Natural killer cell (primary cell): ENCODE measurements at regions not wholly inside any gene's neighbourhood (a gene's known extent, or its start where the extent isn't known, plus 50 kb on each side); places are given as distances from the start of the nearest gene placed in this dataset.

Experiments
- ATAC-seq, 3 donors: fragments of 150-1000 bp in 2 of 3; fragments of 200-7000 bp in 1 of 3; cut with Tn5 transposase; 1 replicate in 1 of 3; 2 replicates in 2 of 3; pipeline ENCODE4 v1.10.0; 2021; ENCODE audit warnings: mild to moderate bottlenecking in 2 of 3, moderate library complexity in 2 of 3
- DNase-seq, 2 donors: peaks; one replicate each; pipeline versions ENCODE4 v3.0.0 to v3.0.0-alpha.2; 2013 to 2021; ENCODE audit warnings: mixed read lengths in 1 of 2
- H3K27ac ChIP-seq: one replicate; pipeline ENCODE4 v1.5.1; 2013; ENCODE audit warnings: mild to moderate bottlenecking, low read length
- H3K27me3 ChIP-seq: one replicate; pipeline ENCODE4 v1.6.1; 2013; ENCODE audit warnings: low read length; ENCODE audit not compliant: control insufficient read depth, insufficient read depth
- H3K36me3 ChIP-seq: one replicate; pipeline ENCODE4 v1.6.1; 2013; ENCODE audit warnings: low read length; ENCODE audit not compliant: control insufficient read depth, insufficient read depth
- H3K4me1 ChIP-seq: one replicate; pipeline ENCODE4 v1.6.1; 2013; ENCODE audit warnings: low read length; ENCODE audit not compliant: control insufficient read depth, insufficient read depth
- H3K4me3 ChIP-seq: one replicate; pipeline ENCODE4 v1.5.1; 2013; ENCODE audit warnings: low read length
- H3K9me3 ChIP-seq: one replicate; pipeline ENCODE4 v1.6.1; 2013; ENCODE audit warnings: low read length; ENCODE audit not compliant: control insufficient read depth, insufficient read depth
- H3K27ac Mint-ChIP-seq, 2 donors: one replicate each; pipeline ENCODE4 v1.8.0; 2022; ENCODE audit warnings: mild to moderate bottlenecking in 2 of 2, mixed read lengths in 2 of 2, moderate library complexity in 1 of 2
- H3K27me3 Mint-ChIP-seq, 2 donors: one replicate each; pipeline ENCODE4 v1.8.0; 2022; ENCODE audit warnings: low read depth in 2 of 2, mixed read lengths in 2 of 2
- H3K36me3 Mint-ChIP-seq: one replicate; pipeline ENCODE4 v1.8.0; 2022; ENCODE audit warnings: mixed read lengths
- H3K4me1 Mint-ChIP-seq, 2 donors: one replicate each; pipeline ENCODE4 v1.8.0; 2022; ENCODE audit warnings: mixed read lengths in 2 of 2
- H3K4me3 Mint-ChIP-seq: one replicate; pipeline ENCODE4 v1.8.0; 2022; ENCODE audit warnings: mild to moderate bottlenecking, moderate library complexity, mixed read lengths
- H3K9me3 Mint-ChIP-seq, 2 donors: one replicate each; pipeline ENCODE4 v1.8.0; 2022; ENCODE audit warnings: mixed read lengths in 2 of 2
- CTCF ChIP-seq: fragments of 200-600 bp; IDR thresholded peaks from one replicate; pipeline ENCODE4 v1.8.0; 2022; ENCODE audit warnings: antibody characterized with exemption
- WGBS: methylation state at CpG from one replicate; pipeline ENCODE4 v1.1.7; 2013; ENCODE audit warnings: missing lambda C conversion rate; ENCODE audit not compliant: insufficient coverage; 5-methylcytosine and 5-hydroxymethylcytosine counted together
- intact Hi-C: fragments of 100-400 bp; cut with micrococcal nuclease; formaldehyde crosslinking; loops from one replicate; pipeline ENCODE4 v1.14.2; 2022

- Mint-ChIP-seq H3K9me3 (no peaks in the 10 kb centered on the region), H3K36me3 (no peaks in the 10 kb centered on the region), H3K4me3 (no peak overlapping the region), H3K4me1 (no peaks in the 10 kb centered on the region), H3K27ac (no peak overlapping the region), H3K27me3 (peaks cover 9 to 18% of the 10 kb centered on the region in 2 donors)
- H3K9me3 ChIP-seq: no peaks in the 10 kb centered on the region
- no peak overlapping the region for H3K4me3 ChIP-seq
- no peaks in the 10 kb centered on the region for H3K36me3 ChIP-seq
- no peaks in the 10 kb centered on the region for H3K4me1 ChIP-seq
- DNase-seq (no peak), ATAC-seq (no peak)
- no peaks in the 10 kb centered on the region for H3K27me3 ChIP-seq
- intact Hi-C loops: no loop called here
- no peak overlapping the region for H3K27ac ChIP-seq
- 75% methylated on average over 4 of the region's 6 CpGs for WGBS
- no peak for TF ChIP-seq CTCF
Observed at GRCh38 chr6:6376845-6377244, 56.4 kb upstream of the F13A1 start.

GRCh38 chr6:6377621-6378020, 57.2 kb upstream of the F13A1 start:
- H3K9me3 Mint-ChIP-seq: no peaks in the 10 kb centered on the region
- TF ChIP-seq CTCF: no peak
- H3K27ac ChIP-seq: no peak overlapping the region
- H3K27ac Mint-ChIP-seq: no peak overlapping the region
- no peaks in the 10 kb centered on the region for H3K36me3 ChIP-seq
- no peaks in the 10 kb centered on the region for H3K36me3 Mint-ChIP-seq
- H3K4me1 ChIP-seq: no peaks in the 10 kb centered on the region
- WGBS: 88% methylated on average over 6 of the region's 6 CpGs
- DNase-seq (no peak), ATAC-seq (no peak)
- no peaks in the 10 kb centered on the region for H3K9me3 ChIP-seq
- H3K27me3 Mint-ChIP-seq: peaks cover 9 to 18% of the 10 kb centered on the region in 2 donors
- intact Hi-C loops: no loop called here
- no peak overlapping the region for H3K4me3 ChIP-seq
- H3K4me1 Mint-ChIP-seq: no peaks in the 10 kb centered on the region
- H3K4me3 Mint-ChIP-seq: no peak overlapping the region
- H3K27me3 ChIP-seq: no peaks in the 10 kb centered on the region

GRCh38 chr6:6379573-6379972, 59.1 kb upstream of the F13A1 start:
- Histone ChIP-seq H3K36me3 (no peaks in the 10 kb centered on the region), H3K27me3 (no peaks in the 10 kb centered on the region), H3K4me3 (no peak overlapping the region), H3K9me3 (no peaks in the 10 kb centered on the region), H3K27ac (no peak overlapping the region), H3K4me1 (no peaks in the 10 kb centered on the region)
- no peak for DNase-seq
- Mint-ChIP-seq H3K9me3 (no peaks in the 10 kb centered on the region), H3K4me1 (no peaks in the 10 kb centered on the region), H3K4me3 (no peak overlapping the region), H3K27ac (no peak overlapping the region), H3K27me3 (peaks cover 9 to 14% of the 10 kb centered on the region in 2 donors), H3K36me3 (no peaks in the 10 kb centered on the region)
- no peak for ATAC-seq
- intact Hi-C loops: no loop called here
- WGBS: 90% methylated on average over 5 of the region's 5 CpGs
- TF ChIP-seq CTCF: no peak

GRCh38 chr6:6384520-6384919, 64.1 kb upstream of the F13A1 start:
- no peaks in the 10 kb centered on the region for H3K27me3 ChIP-seq
- H3K36me3 ChIP-seq: no peaks in the 10 kb centered on the region
- ATAC-seq: no peak
- H3K27ac ChIP-seq: no peak overlapping the region
- no peak for DNase-seq
- Mint-ChIP-seq H3K4me1 (no peaks in the 10 kb centered on the region), H3K36me3 (no peaks in the 10 kb centered on the region), H3K9me3 (no peaks in the 10 kb centered on the region), H3K4me3 (no peak overlapping the region), H3K27ac (no peak overlapping the region), H3K27me3 (peaks cover 9 to 23% of the 10 kb centered on the region in 2 donors)
- H3K4me1 ChIP-seq: no peaks in the 10 kb centered on the region
- 82% methylated on average over 7 of the region's 7 CpGs for WGBS
- intact Hi-C loops: no loop called here
- no peaks in the 10 kb centered on the region for H3K9me3 ChIP-seq
- H3K4me3 ChIP-seq: no peak overlapping the region
- no peak for TF ChIP-seq CTCF
